ENCODE measurements at regions not wholly inside any gene's neighbourhood (a gene's known extent, or its start where the extent isn't known, plus 50 kb on each side); places are given as distances from the start of the nearest gene placed in this dataset.

DNA sequence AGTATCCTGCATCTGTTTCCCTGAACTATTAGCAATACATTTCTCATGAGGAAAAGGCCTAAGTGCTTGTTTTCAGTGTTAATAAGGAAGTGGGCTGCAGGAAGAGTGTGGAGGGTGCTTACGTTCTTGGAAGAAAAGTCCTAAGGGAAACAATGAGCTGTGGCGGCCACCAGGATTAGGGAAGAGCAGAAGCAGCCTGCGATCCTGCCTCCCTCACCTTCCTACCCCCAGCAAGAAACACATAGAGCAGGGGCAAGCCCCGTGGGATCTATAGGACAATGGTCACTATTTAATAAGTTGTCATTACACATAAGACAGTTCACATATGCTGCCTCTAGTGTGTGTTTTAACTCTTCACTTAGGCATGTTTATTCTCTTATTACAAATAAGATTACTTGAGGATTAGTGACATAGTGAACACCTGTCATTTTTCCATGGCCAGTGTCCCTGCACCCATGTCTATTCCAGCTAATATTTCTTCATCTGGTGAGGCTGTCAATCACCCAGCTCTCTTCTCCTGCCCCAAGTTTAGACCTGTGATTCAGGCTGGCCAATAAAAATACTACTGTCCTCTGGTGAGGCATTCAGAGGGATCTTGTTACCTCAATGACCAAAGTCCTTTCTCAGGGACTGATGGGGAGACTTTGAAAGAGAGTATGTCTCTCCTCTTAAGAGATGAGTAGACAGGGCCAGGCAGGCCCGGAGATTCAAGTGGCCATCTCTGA, 510.9 kb upstream of the CELF4 start:
- Histone ChIP-seq H3K4me2 (ENCODE audit: insufficient read depth, low read length) (no peak overlapping the region), H3K27me3 (ENCODE audit: control insufficient read depth in 2 of 2, insufficient read depth in 2 of 2, low read length in 2 of 2) (no peaks in the 10 kb centered on the region), H3K9me1 (replicated peaks; ENCODE audit: control insufficient read depth, extremely low read depth, insufficient read depth, low read length) (no peaks in the 10 kb centered on the region), H3K79me2 (ENCODE audit: control insufficient read depth, insufficient read depth, low read length) (no peaks in the 10 kb centered on the region), H3K27ac (ENCODE audit: insufficient read depth, low read depth, low read length) (no peak overlapping the region), H3K9me3 (replicated peaks; ENCODE audit: control insufficient read depth, insufficient read depth, low read length) (peaks cover 2% of the 10 kb centered on the region), H3K36me3 (ENCODE audit: control insufficient read depth in 2 of 2, extremely low read depth in 1 of 2, insufficient read depth in 2 of 2, low read length in 2 of 2) (no peaks in the 10 kb centered on the region), H4K20me1 (replicated peaks; ENCODE audit: control insufficient read depth, extremely low read depth, insufficient read depth, low read length) (no peaks in the 10 kb centered on the region), H2AFZ (ENCODE audit: low read depth, low read length) (no peak overlapping the region), H3K9ac (replicated peaks; ENCODE audit: extremely low read depth, insufficient read depth, low read length) (no peak overlapping the region), H3K4me3 (replicated peaks in 1 of 3; ENCODE audit: insufficient read depth in 1 of 3, low read depth in 1 of 3, low read length in 3 of 3) (no peak overlapping the region), H3K4me1 (ENCODE audit: control insufficient read depth, extremely low read depth, insufficient read depth, low read length) (no peaks in the 10 kb centered on the region)
- no peak for DNase-seq (ENCODE audit: low read depth, low spot score)
- TF ChIP-seq FOS (IDR thresholded peaks at IDR 0.05; ENCODE audit: borderline replicate concordance, insufficient read depth, low read length) (no peak), POLR2AphosphoS5 (IDR thresholded peaks at IDR 0.05; ENCODE audit: insufficient read depth, low read depth, low read length) (no peak), EZH2 (IDR thresholded peaks at IDR 0.05; ENCODE audit: borderline replicate concordance, low read depth, low read length, severe bottlenecking) (no peak), JUN (IDR thresholded peaks at IDR 0.05; ENCODE audit: borderline replicate concordance, insufficient read depth, insufficient read length, low read depth) (no peak)
- TF ChIP-seq, protein P1, sequence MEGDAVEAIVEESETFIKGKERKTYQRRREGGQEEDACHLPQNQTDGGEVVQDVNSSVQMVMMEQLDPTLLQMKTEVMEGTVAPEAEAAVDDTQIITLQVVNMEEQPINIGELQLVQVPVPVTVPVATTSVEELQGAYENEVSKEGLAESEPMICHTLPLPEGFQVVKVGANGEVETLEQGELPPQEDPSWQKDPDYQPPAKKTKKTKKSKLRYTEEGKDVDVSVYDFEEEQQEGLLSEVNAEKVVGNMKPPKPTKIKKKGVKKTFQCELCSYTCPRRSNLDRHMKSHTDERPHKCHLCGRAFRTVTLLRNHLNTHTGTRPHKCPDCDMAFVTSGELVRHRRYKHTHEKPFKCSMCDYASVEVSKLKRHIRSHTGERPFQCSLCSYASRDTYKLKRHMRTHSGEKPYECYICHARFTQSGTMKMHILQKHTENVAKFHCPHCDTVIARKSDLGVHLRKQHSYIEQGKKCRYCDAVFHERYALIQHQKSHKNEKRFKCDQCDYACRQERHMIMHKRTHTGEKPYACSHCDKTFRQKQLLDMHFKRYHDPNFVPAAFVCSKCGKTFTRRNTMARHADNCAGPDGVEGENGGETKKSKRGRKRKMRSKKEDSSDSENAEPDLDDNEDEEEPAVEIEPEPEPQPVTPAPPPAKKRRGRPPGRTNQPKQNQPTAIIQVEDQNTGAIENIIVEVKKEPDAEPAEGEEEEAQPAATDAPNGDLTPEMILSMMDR (IDR thresholded peaks at IDR 0.05; ENCODE audit: extremely low read depth in 1 of 2, insufficient read depth in 1 of 2, low read depth in 1 of 2, low read length in 2 of 2), result no peak
- dilution Hi-C loops (cut with MboI; ENCODE audit: extremely low pct_ligation_motif_present, low sequenced_read_pairs), result no loop called here
- intact Hi-C loops (cut with micrococcal nuclease), result no loop called here
- no peak for FAIRE-seq
- no TSS peak for BruUV-seq (replicated peaks)
- CTCF ChIA-PET, result no interaction called here
- POLR2A ChIA-PET, result no interaction called here

Measured in endothelial cell of umbilical vein (primary cell).